Thymus (tissue), 11 donors: ENCODE measurements at regions not wholly inside any gene's neighbourhood (a gene's known extent, or its start where the extent isn't known, plus 50 kb on each side); places are given as distances from the start of the nearest gene placed in this dataset.

Source experiments
- DNase-seq, 9 donors: peaks; one replicate each; pipeline ENCODE4 v3.0.0-alpha.2; 2013; ENCODE audit warnings: low spot score in 9 of 9, low read depth in 6 of 9, missing footprints in 1 of 9
- H3K27ac ChIP-seq, 2 donors: one replicate each; pipeline ENCODE4 v1.5.1; 2013; ENCODE audit warnings: control low read depth in 1 of 2, low read depth in 1 of 2, low read length in 1 of 2, mild to moderate bottlenecking in 1 of 2, moderate library complexity in 1 of 2
- H3K27me3 ChIP-seq, 2 donors: one replicate each; pipeline ENCODE4 v1.5.1; 2013; ENCODE audit warnings: low read length in 1 of 2; ENCODE audit not compliant: control insufficient read depth in 2 of 2, insufficient read depth in 1 of 2
- H3K36me3 ChIP-seq, 2 donors: one replicate each; pipeline ENCODE4 v1.5.1; 2013; ENCODE audit warnings: low read length in 1 of 2, mild to moderate bottlenecking in 1 of 2, moderate library complexity in 1 of 2; ENCODE audit not compliant: control insufficient read depth in 2 of 2, insufficient read depth in 2 of 2
- H3K4me1 ChIP-seq, 2 donors: one replicate each; pipeline ENCODE4 v1.5.1; 2013; ENCODE audit warnings: low read length in 2 of 2; ENCODE audit not compliant: control insufficient read depth in 2 of 2, insufficient read depth in 2 of 2
- H3K4me3 ChIP-seq, 2 donors: one replicate each; pipeline ENCODE4 v1.5.1; 2013; ENCODE audit warnings: low read length in 2 of 2, control low read depth in 1 of 2, mild to moderate bottlenecking in 1 of 2
- H3K9me3 ChIP-seq, 2 donors: one replicate each; pipeline ENCODE4 v1.5.1; 2013; ENCODE audit warnings: low read length in 1 of 2, mild to moderate bottlenecking in 1 of 2; ENCODE audit not compliant: control insufficient read depth in 2 of 2, insufficient read depth in 1 of 2
- WGBS: extraction: QIAGEN DNeasy Blood & Tissue Kit; methylation state at CpG from one replicate; pipeline ENCODE4 v1.1.7; 2013; 5-methylcytosine and 5-hydroxymethylcytosine counted together
- donor health status: healthy.

DNA sequence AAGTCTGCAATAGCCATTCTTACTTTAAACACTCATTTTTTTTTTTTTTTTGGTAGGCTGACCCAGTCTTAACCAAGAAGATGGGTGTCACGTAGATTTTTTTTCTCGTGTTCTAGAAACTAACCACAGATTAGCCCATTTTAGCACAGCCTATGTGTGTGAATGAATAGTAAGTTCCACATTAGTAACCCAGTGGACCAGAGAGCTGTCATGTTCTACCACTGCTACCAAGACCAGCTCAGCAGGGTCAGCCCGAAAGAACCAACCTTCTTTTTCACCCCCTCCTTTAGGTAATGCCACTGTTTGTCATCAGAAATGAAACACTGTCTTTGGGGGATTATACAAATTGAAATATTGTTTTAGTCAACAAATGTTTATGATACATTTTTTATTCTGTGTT is 221.1 kb upstream of the PLXNA2 start:
- no peaks in the 10 kb centered on the region for H3K36me3 ChIP-seq
- no peaks in the 10 kb centered on the region for H3K4me1 ChIP-seq
- H3K9me3 ChIP-seq: no peaks in the 10 kb centered on the region
- H3K27me3 ChIP-seq: no peaks in the 10 kb centered on the region
- 98% methylated on average over 3 of the region's 3 CpGs for WGBS
- no peak overlapping the region for H3K27ac ChIP-seq
- no peak for DNase-seq
- H3K4me3 ChIP-seq: no peak overlapping the region

- H3K36me3 ChIP-seq: no peaks in the 10 kb centered on the region
- no peaks in the 10 kb centered on the region for H3K9me3 ChIP-seq
- H3K4me1 ChIP-seq: no peaks in the 10 kb centered on the region
- no peak overlapping the region for H3K27ac ChIP-seq
- H3K4me3 ChIP-seq: no peak overlapping the region
- 94% methylated on average over 4 of the region's 4 CpGs for WGBS
- no peak for DNase-seq
- H3K27me3 ChIP-seq: no peaks in the 10 kb centered on the region
Measured at GRCh38 chr1:208465786-208466590, 221.8 kb upstream of the PLXNA2 start.

GRCh38 chr1:208467151-208467780 is 223.1 kb upstream of the PLXNA2 start:
- no peaks in the 10 kb centered on the region for H3K4me1 ChIP-seq
- no peak for DNase-seq
- no peak overlapping the region for H3K27ac ChIP-seq
- no peaks in the 10 kb centered on the region for H3K9me3 ChIP-seq
- WGBS: 93% methylated on average over 7 of the region's 7 CpGs
- no peaks in the 10 kb centered on the region for H3K27me3 ChIP-seq
- H3K36me3 ChIP-seq: no peaks in the 10 kb centered on the region
- H3K4me3 ChIP-seq: no peak overlapping the region

DNA sequence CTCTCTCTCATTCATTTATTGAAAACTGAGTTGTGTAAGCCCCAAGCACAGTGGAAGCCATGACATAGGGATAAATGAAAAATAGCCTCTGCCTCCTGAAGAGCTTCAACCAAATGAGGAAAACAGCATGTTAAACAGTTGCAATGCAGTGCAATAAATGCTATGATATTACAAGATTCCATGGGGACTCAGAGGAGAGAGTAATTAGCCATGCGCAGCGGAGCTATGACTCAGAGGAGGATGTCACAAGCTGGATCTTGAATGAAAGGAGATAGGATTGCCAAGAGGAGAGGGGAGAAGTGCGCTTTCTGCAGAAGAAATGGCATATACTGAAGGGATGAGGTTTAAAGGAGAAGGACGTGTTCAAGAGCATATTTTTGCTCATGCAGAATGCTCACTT is 231.3 kb upstream of the PLXNA2 start:
- no peaks in the 10 kb centered on the region for H3K27me3 ChIP-seq

GRCh38 chr1:208475951-208476845 is 232.0 kb upstream of the PLXNA2 start:
- Histone ChIP-seq H3K4me3 (no peak overlapping the region), H3K4me1 (no peaks in the 10 kb centered on the region), H3K27ac (no peak overlapping the region), H3K36me3 (no peaks in the 10 kb centered on the region), H3K27me3 (no peaks in the 10 kb centered on the region), H3K9me3 (no peaks in the 10 kb centered on the region)
- no peak for DNase-seq
- WGBS: 94% methylated on average over 5 of the region's 5 CpGs

More for the DNA sequence above, 231.3 kb upstream of the PLXNA2 start:
- Histone ChIP-seq H3K4me3 (no peak overlapping the region), H3K36me3 (no peaks in the 10 kb centered on the region), H3K9me3 (no peaks in the 10 kb centered on the region), H3K27ac (no peak overlapping the region), H3K4me1 (no peaks in the 10 kb centered on the region)
- DNase-seq: no peak
- WGBS: 93% methylated on average over 4 of the region's 4 CpGs

- H3K27ac ChIP-seq: no peak overlapping the region
- no peak overlapping the region for H3K4me3 ChIP-seq
- no peaks in the 10 kb centered on the region for H3K9me3 ChIP-seq
- H3K27me3 ChIP-seq: no peaks in the 10 kb centered on the region
- H3K4me1 ChIP-seq: no peaks in the 10 kb centered on the region
- 91% methylated on average over 2 of the region's 2 CpGs for WGBS
- no peaks in the 10 kb centered on the region for H3K36me3 ChIP-seq
- DNase-seq: no peak
Measured at GRCh38 chr1:208476846-208477170, 232.6 kb upstream of the PLXNA2 start.

DNA sequence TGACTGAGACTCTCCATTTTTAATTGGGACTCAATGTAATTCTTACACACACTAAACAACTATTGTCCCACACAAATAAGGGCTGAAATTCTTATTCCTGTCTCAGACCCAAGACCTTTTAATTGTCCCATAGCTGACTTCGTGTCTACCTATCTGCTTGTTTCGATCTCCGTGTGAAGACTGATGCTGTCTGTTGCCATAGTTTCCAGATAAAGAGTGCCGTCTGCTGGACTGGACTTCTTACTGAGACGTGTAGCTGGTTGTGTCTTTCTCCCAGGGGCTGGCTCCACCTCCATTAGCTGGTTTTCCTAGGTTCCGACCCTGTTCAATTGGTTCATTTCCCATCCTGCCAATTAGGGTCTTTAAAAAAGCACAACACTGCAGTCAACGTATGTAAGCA is 235.3 kb upstream of the PLXNA2 start:
- no peaks in the 10 kb centered on the region for H3K27me3 ChIP-seq
- no peaks in the 10 kb centered on the region for H3K9me3 ChIP-seq
- no peak overlapping the region for H3K27ac ChIP-seq
- DNase-seq: no peak
- no peaks in the 10 kb centered on the region for H3K4me1 ChIP-seq
- no peaks in the 10 kb centered on the region for H3K36me3 ChIP-seq
- H3K4me3 ChIP-seq: no peak overlapping the region
- 89% methylated on average over 7 of the region's 7 CpGs for WGBS

DNA sequence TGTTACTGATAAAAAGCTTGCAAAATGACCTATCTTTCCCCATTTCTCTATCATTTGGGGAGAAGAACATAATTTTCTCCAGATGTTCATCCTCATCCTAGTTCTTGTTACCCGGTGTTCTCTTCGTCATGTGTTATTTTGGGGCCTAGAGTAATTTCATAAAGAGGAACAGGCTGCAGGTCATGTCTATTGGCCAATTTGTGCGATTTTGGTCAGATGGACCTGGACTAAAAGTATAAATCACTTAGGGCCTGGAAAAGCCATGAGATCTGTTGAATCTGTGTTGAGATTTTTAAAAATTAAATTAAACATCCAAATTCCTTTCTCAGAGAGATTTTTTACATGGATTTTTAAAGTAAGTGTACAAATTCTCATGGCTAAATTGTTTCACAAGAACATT is 241.3 kb upstream of the PLXNA2 start:
- H3K27me3 ChIP-seq: no peaks in the 10 kb centered on the region
- no peak for DNase-seq
- H3K27ac ChIP-seq: no peak overlapping the region
- H3K36me3 ChIP-seq: no peaks in the 10 kb centered on the region
- no peaks in the 10 kb centered on the region for H3K9me3 ChIP-seq
- H3K4me3 ChIP-seq: no peak overlapping the region
- no peaks in the 10 kb centered on the region for H3K4me1 ChIP-seq
- WGBS: 96% methylated on average over 3 of the region's 3 CpGs

GRCh38 chr1:208486677-208487076 is 242.5 kb upstream of the PLXNA2 start:
- Histone ChIP-seq H3K36me3 (no peaks in the 10 kb centered on the region), H3K4me3 (no peak overlapping the region), H3K27me3 (no peaks in the 10 kb centered on the region), H3K9me3 (no peaks in the 10 kb centered on the region), H3K27ac (no peak overlapping the region), H3K4me1 (no peaks in the 10 kb centered on the region)
- no peak for DNase-seq
